GM21447 (cell line): ENCODE measurements at regions not wholly inside any gene's neighbourhood (a gene's known extent, or its start where the extent isn't known, plus 50 kb on each side); places are given as distances from the start of the nearest gene placed in this dataset.

Experiments
- ATAC-seq: cut with Tn5 transposase; IDR thresholded peaks from one replicate; pipeline ENCODE4 v1.9.1; 2021; ENCODE audit not compliant: unreplicated experiment

GRCh38 chr10:75347186-75347585 lies 54.4 kb downstream of the ZNF503 start:
- ATAC-seq: no peak

DNA sequence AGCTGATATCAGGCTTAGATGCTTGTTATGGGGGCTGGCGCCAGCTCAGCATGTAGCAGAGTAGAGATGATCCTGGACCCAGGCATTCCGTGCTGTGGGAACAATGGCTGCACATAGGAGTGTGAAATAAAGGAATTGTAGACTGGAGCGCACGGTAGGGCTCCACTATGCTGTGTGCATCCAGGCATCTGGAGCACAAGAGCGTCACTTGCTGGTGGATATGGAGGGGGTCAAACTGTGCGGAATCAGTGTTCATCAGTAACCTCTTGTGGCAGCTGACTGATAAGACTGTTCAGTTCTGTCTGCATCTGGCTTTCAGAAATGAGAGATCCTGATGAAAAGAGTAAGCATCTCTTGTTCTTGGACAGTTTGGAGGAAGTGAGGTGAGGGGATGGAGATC lies 55.8 kb downstream of the ZNF503 start:
- ATAC-seq: no peak

GRCh38 chr10:75344170-75344569 lies 57.4 kb downstream of the ZNF503 start:
- no peak for ATAC-seq

- ATAC-seq: no peak
Observed at GRCh38 chr10:75342397-75342796, 59.2 kb downstream of the ZNF503 start.

DNA sequence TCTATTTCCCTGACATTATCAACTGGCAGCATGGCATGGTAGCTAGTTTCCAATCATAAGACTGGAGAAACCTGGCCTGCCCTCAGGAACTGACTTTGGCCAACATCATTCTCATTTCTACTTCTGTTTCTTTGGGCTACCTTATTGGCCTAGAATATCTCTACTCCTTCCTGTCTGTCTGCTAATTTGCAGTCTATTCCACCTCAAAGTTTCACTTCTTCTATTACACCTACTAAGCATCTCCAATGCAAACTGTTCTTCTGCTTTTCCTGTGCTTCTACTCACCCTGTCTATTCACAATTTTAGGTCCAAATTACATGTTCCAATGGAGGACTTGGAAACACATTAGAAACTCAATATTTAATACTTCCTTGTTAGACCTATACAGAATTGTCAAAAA lies 65.6 kb downstream of the ZNF503 start:
- ATAC-seq: peak; percentile 95

- ATAC-seq: no peak
Observed at GRCh38 chr10:75335191-75335590, 66.4 kb downstream of the ZNF503 start.

- ATAC-seq: no peak
Observed at GRCh38 chr10:75334720-75335119, 66.8 kb downstream of the ZNF503 start.

GRCh38 chr10:75332081-75332480 lies 69.5 kb downstream of the ZNF503 start:
- ATAC-seq: no peak

DNA sequence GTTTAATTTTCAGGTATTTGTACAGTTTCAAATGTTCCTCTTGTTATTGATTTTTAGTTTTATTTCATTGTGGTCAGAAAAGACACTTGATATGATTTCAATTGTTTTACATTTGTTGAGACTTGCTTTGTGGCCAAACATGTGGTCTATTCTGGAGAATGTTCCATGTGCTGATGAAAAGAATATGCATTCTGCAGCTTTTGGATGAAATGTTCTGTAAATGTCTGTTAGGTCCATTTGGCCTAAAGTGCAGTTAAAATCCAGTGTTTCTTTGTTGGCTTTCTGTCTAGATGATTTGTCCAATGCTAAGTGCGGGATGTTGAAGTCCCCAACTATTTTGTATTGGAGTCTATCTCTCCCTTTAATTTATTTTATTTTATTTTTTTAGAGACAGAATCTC lies 70.5 kb downstream of the ZNF503 start:
- ATAC-seq: no peak

DNA sequence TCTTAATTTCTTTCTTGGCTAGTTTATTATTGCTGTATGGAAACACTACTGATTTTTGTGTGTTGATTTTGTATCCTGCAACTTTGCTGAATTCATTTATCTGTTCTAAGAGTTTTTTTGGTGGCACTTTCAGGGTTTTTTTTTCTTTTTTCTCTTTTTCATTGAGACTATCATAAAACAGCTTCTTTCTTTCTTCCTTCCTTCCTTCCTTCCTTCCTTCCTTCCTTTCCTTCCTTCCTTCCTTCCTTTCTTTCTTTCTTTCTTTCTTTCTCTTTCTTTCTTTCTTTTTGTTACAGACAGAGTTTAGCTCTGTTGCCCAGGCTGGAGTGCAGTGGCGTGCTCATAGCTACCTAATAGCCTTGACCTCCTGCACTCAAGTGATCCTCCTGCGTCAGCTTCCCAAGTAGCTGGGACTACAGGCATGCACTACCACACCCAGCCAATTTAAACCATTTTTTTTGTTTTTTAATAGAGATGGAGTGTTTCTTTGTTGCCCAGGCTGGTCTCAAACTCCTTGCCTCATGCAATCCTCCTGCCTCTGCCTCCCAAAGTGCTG lies 72.3 kb downstream of the ZNF503 start:
- no peak for ATAC-seq

DNA sequence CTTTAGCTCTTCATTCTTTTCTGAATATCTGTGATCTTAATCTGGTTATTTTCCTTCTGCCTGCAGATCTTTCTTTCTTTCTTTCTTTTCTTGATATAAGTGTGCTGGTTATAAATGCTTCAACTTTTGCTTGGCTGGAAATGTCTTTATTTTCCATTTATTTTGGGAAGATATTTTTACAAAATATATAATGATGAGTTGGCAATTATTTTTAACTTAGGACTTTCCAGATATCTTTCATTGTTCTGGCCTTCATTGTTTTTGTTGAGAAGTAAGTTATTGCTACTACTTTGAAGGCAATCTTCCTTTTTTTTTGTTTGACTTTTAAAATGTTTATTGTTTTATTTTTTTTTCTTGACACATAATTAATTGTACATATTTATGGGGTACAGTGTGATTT lies 75.3 kb downstream of the ZNF503 start:
- ATAC-seq: no peak

GRCh38 chr10:75319274-75319673 lies 82.3 kb downstream of the ZNF503 start:
- no peak for ATAC-seq

- no peak for ATAC-seq
Observed at GRCh38 chr10:75314570-75314969, 78.8 kb upstream of the COMTD1 start.

- no peak for ATAC-seq
Observed at GRCh38 chr10:75312440-75312839, 76.7 kb upstream of the COMTD1 start.

DNA sequence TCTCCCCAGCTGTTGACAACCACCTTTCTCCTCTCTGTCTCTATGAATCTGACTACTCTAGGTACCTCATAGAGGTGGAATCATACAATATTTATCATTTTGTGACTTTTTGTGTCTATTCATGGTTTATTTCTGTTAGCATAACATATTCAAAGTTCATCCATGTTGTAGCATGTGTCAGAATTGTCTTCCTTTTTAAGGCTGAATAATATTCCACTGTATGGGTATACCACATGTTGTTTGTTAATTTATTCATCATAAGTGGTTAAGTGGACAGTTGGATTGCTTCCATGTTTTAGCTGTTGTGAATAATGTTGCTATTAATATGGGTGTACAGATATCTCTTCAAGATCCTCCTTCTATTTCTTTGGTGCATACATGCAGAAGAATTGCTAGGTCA lies 69.9 kb upstream of the COMTD1 start:
- ATAC-seq: no peak

- ATAC-seq: no peak
Observed at GRCh38 chr10:75304741-75305390, 69.1 kb upstream of the COMTD1 start.

- no peak for ATAC-seq
Observed at GRCh38 chr10:75304313-75304712, 68.6 kb upstream of the COMTD1 start.

DNA sequence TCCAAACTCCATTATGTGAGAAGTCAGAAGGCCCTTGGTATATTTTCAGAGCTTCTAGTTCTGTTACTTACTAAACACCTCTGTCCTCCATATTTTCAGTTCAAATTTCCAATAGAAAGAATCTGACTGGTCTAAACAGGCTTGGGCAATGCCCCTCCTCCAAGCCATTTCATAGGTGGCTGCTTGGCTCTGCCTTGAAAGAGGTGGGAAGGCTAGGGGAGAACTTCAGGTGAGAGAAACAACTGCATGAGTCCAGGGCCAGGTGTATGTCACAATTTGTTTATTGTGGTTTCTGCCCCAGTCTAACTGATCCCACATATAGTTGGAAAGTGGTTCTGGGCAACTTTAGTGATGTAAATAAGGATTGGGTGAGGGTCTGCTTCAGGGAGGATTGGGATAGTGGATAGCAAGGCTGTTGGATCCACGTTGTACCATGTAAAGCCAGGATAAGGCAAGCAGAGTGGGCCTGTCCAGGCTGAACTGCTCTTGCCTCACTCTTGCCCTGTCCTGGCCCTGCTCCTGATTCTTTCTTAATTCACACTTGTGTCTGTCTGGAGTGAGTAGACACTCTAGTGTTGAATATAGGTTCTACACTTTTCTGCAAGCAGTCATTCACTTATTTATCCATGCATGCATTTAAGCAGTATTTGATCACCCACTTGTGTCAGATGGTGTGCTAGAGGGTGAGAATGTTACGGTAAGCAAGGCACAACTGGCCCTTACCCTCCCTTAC lies 67.5 kb upstream of the COMTD1 start:
- ATAC-seq: no peak

GRCh38 chr10:75302029-75302428 lies 66.3 kb upstream of the COMTD1 start:
- no peak for ATAC-seq

DNA sequence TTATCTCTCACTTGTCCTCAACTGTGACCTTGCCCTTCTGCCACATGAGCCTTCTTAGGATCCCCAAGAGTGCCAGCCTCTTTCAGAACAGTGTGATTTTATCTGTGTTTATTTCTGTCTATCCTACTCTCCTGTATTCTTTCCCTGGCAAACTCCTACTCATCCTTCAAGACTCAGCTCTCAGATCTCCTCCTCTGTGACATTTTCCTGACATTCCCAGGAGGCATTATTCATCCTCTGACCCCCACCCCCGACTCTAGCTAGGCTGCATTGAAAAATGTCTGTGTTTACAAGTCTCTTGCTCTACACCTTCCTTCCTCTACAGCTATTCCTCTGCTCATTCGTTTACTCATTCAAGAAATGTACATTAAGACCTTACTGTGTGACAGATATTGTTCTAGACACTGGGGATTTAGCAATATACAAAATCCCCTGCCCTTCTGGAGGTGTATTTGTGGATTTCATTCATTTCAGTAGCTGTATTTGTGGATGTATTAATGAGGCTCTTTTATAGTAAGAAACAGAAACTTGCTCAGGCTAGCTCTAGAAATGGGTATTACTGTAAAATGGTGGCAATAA lies 61.4 kb upstream of the COMTD1 start:
- ATAC-seq: no peak

DNA sequence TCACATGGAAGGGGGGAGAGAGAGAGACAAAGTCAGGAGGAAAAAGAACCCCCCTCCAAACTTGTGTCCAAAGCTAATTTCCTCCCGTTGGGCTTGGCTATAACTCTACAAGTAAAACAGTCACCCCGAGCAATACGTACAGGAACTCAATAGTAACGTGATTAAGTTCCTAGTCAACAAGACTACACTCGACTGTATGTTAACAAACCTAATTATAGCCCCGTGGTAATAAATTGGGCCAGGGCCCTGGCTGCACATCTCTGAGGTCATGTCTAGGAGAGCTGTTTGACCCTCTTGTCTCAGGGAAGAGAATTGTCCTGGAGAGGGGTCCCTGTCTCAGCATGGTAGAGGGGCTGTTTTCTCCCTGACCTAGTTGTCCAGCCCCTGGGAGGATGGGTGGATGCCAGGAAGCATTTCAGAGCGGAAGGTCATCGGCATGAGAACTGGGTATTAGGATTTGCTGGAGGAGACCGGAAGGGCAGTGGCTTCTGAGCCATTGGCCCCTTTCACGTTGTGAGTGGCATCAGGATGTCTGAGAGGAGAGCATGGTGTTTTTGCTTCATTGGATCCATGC lies 60.2 kb upstream of the COMTD1 start:
- no peak for ATAC-seq
